Sigmoid colon (tissue), 4 donors: ENCODE measurements at regions not wholly inside any gene's neighbourhood (a gene's known extent, or its start where the extent isn't known, plus 50 kb on each side); places are given as distances from the start of the nearest gene placed in this dataset.

Experiments
- CTCF ChIP-seq, 4 experiments: fragments of 450-650 bp in 3 of 4; fragments of 200-600 bp in 1 of 4; IDR thresholded peaks; one replicate each; pipeline ENCODE4 v1.5.1; 2016 to 2019; ENCODE audit warnings: antibody characterized with exemption in 4 of 4, mild to moderate bottlenecking in 3 of 4, moderate library complexity in 2 of 4
- POLR2A ChIP-seq, 2 donors: fragments of 450-650 bp; IDR thresholded peaks; one replicate each; pipeline ENCODE4 v1.6.1; 2016; ENCODE audit warnings: antibody characterized with exemption in 2 of 2, mild to moderate bottlenecking in 2 of 2, moderate library complexity in 2 of 2
- POLR2AphosphoS5 ChIP-seq, 4 donors: sonication (generic); formaldehyde crosslinking; IDR thresholded peaks; one replicate each; pipeline ENCODE4 v1.6.1; 2017; ENCODE audit warnings: antibody characterized with exemption in 4 of 4

GRCh38 chr6:78578430-78578829 is 288.9 kb upstream of the IRAK1BP1 start:
- no peak for TF ChIP-seq CTCF (IDR thresholded peaks at IDR 0.05)
- no peak for TF ChIP-seq POLR2A (IDR thresholded peaks at IDR 0.05)
- no peak for TF ChIP-seq POLR2AphosphoS5 (IDR thresholded peaks at IDR 0.05)
